ENCODE measurements at regions not wholly inside any gene's neighbourhood (a gene's known extent, or its start where the extent isn't known, plus 50 kb on each side); places are given as distances from the start of the nearest gene placed in this dataset.

- no peak overlapping the region for H3K4me3 ChIP-seq
- DNase-seq (ENCODE audit: low spot score), result no peak
- TF ChIP-seq CTCF (IDR thresholded peaks at IDR 0.05), result no peak
- no peak overlapping the region for H3K27ac ChIP-seq
Observed at GRCh38 chr1:47630346-47630745, 192.5 kb downstream of the FOXD2 start.

DNA sequence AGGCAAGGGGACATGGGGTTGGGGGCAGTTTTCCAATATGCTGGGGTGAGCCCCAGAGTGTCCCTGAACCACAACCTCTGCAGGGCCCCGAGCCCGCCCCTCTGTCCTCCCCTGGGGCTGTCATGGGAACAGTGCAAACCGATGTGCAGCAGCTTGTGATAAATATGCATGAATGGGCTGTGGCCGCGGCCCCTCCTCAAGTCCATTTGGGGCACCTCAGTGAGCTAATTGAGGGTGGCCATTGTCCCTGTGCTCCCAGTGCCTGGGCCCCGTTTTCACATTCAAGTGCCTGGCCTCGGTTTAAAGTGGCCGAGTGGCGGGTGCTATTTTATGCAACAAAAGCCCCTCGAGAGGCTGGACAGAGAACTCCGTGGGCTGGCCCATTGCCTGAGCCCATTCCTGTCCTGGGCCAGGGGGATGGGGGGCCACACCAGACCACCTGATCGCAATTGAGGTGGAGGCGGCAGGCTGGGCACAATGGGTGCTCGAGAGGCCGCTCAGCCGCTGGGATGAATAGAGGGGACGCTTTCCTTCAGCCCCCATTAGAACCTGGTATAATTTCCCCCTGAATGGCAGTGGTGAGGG is 193.7 kb downstream of the FOXD2 start:
- no peak for TF ChIP-seq CTCF (IDR thresholded peaks at IDR 0.05)
- DNase-seq (ENCODE audit: low spot score), result no peak
- Histone ChIP-seq H3K4me3 (no peak overlapping the region), H3K27ac (no peak overlapping the region)

GRCh38 chr1:47635111-47635510 is 197.3 kb downstream of the FOXD2 start:
- Histone ChIP-seq H3K4me3 (no peak overlapping the region), H3K27ac (no peak overlapping the region)
- TF ChIP-seq CTCF (IDR thresholded peaks at IDR 0.05), result no peak
- DNase-seq (ENCODE audit: low spot score), result no peak

GRCh38 chr1:47635597-47635996 is 197.8 kb downstream of the FOXD2 start:
- no peak for TF ChIP-seq CTCF (IDR thresholded peaks at IDR 0.05)

GRCh38 chr1:47637111-47637685 is 199.4 kb downstream of the FOXD2 start:
- TF ChIP-seq CTCF (IDR thresholded peaks at IDR 0.05), result no peak
- no peak overlapping the region for H3K4me3 ChIP-seq
- H3K27ac ChIP-seq, result no peak overlapping the region
- DNase-seq (ENCODE audit: low spot score), result no peak

More at GRCh38 chr1:47635597-47635996, 197.8 kb downstream of the FOXD2 start:
- H3K4me3 ChIP-seq, result no peak overlapping the region
- no peak overlapping the region for H3K27ac ChIP-seq
- no peak for DNase-seq (ENCODE audit: low spot score)

DNA sequence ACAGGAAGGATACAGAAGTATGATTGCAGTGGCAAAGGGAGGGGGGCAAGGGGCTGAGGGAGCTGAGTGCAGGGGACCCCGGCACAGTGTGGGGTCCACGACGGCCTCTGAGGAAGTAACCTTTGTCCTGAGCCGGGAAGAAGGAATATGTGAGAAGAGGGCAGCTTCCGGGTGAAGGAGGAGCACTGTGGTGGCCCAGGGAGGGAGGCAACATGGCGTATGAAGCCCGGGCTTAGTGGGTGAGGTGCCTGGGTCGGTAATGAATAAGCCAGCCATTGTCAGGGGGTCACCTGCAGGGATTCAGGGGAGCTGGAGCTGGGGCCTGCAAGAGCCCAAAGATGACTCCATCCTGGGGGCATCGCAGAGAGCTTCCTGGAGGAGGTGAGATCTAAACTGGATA is 200.4 kb downstream of the FOXD2 start:
- no peak for DNase-seq (ENCODE audit: low spot score)
- H3K4me3 ChIP-seq, result no peak overlapping the region
- H3K27ac ChIP-seq, result no peak overlapping the region
- TF ChIP-seq CTCF (IDR thresholded peaks at IDR 0.05), result no peak

DNA sequence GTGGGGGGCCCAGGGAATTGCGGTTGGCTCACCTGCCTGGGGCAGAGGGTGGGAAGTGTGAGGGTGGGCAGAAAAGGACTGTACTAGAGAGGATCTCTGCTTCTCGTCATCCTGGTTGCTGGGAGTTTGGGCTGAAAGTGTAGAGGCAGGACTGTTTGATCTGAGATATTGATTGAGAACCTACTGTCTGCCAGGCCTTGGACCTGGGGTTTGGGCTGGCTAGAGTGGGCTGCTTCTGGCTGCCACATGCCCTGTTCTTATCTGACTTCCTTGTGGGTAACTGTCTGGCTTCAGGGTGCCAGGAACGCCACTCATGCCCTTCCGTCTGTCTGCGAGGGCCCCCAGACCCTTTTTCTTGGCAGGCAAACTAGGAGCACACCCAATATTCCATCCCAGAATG is 200.9 kb downstream of the FOXD2 start:
- Histone ChIP-seq H3K27ac (no peak overlapping the region), H3K4me3 (no peak overlapping the region)
- TF ChIP-seq CTCF (IDR thresholded peaks at IDR 0.05), result no peak
- no peak for DNase-seq (ENCODE audit: low spot score)

Data from coronary artery (tissue), 2 donors.